HCT116 (cell line): ENCODE measurements at regions not wholly inside any gene's neighbourhood (a gene's known extent, or its start where the extent isn't known, plus 50 kb on each side); places are given as distances from the start of the nearest gene placed in this dataset.
A peak's percentile ranks its signal among the peaks of the same experiment; 100 is the strongest.

Experiments used
- ATAC-seq: fragments of 200-7000 bp; cut with Tn5 transposase; 2 replicates; pipeline ENCODE4 v1.9.1; 2020; ENCODE audit warnings: mild to moderate bottlenecking, moderate library complexity
- BruUV-seq: library from RNA; stranded (reverse); fragments of 400-500 nt; replicated peaks from 2 replicates; lab custom pipeline; 2021; lab: Mats Ljungman, UMichigan
- CTCF ChIA-PET: fragments of 300-600 bp; sonication (Branson Sonifier 250); formaldehyde crosslinking; loops from one replicate; lab custom pipeline; 2021; ENCODE audit warnings: antibody characterized with exemption; lab: Charles Lee
- POLR2A ChIA-PET: fragments of 300-600, 350-600 bp; sonication (Branson Sonifier 250); formaldehyde crosslinking; loops from one replicate; lab custom pipeline; 2021; ENCODE audit warnings: antibody characterized with exemption; lab: Charles Lee
- RAD21 ChIA-PET, 2 experiments: fragments of 300-600 bp; sonication (Branson Sonifier 250); formaldehyde crosslinking; loops; one replicate each; lab custom pipeline; 2023; ENCODE audit warnings: low total read pairs in 2 of 2; ENCODE audit not compliant: uncharacterized antibody in 2 of 2, unreplicated experiment in 2 of 2, low non-redundant PET in 1 of 2; lab: Charles Lee
- DNase-seq: peaks from one replicate; pipeline ENCODE4 v3.0.0-alpha.2; 2010; ENCODE audit warnings: low read depth, low spot score
- H2AFZ ChIP-seq: fragments of 200-600 bp; shearing (Covaris generic), sonication (generic); 2 replicates; pipeline ENCODE4 v1.6.1; 2017; ENCODE audit warnings: low read depth, mixed run types, mixed read lengths, antibody characterized with exemption, low read length; ENCODE audit not compliant: poor library complexity, severe bottlenecking
- H3K27ac ChIP-seq: 2 replicates; pipeline ENCODE4 v1.5.1; 2012; ENCODE audit warnings: low read depth, low read length
- H3K27me3 ChIP-seq: fragments of 200-600 bp; sonication (generic); 2 replicates; pipeline ENCODE4 v1.6.1; 2016; ENCODE audit warnings: mixed run types, low read length, mixed read lengths; ENCODE audit not compliant: insufficient read depth
- H3K36me3 ChIP-seq, 2 experiments: fragments of 200-500 bp in 1 of 2; fragments of 200-600 bp in 1 of 2; sonication (Bioruptor generic) in 1 of 2; sonication (generic) in 1 of 2; 2 replicates each; pipeline versions ENCODE4 v1.5.1 to v1.6.1; 2014 to 2016; ENCODE audit warnings: low read length in 2 of 2, inconsistent platforms in 1 of 2, mixed read lengths in 1 of 2, mixed run types in 1 of 2; ENCODE audit not compliant: insufficient read depth in 2 of 2, control insufficient read depth in 1 of 2
- H3K4me1 ChIP-seq, 2 experiments: fragments of 200-600 bp in 1 of 2; sonication (generic) in 1 of 2; 2 replicates each; pipeline versions ENCODE4 v1.5.1 to v1.6.1; 2012 to 2017; ENCODE audit warnings: low read length in 2 of 2, inconsistent platforms in 1 of 2, mild to moderate bottlenecking in 1 of 2, mixed read lengths in 1 of 2, mixed run types in 1 of 2, moderate library complexity in 1 of 2; ENCODE audit not compliant: insufficient read depth in 2 of 2, control insufficient read depth in 1 of 2
- H3K4me2 ChIP-seq: fragments of 200-600 bp; sonication (generic); 2 replicates; pipeline ENCODE4 v1.6.1; 2017; ENCODE audit warnings: mixed run types, low read length, mixed read lengths
- H3K4me3 ChIP-seq, 2 experiments: fragments of 200-600 bp in 1 of 2; sonication (generic) in 1 of 2; replicated peaks in 1 of 2; 2 replicates each; pipeline ENCODE4 v1.5.1; 2011 to 2016; ENCODE audit warnings: low read length in 2 of 2, control low read depth in 1 of 2, low read depth in 1 of 2, mild to moderate bottlenecking in 1 of 2, mixed read lengths in 1 of 2, mixed run types in 1 of 2
- H3K79me2 ChIP-seq: fragments of 200-600 bp; sonication (generic); 2 replicates; pipeline ENCODE4 v1.6.1; 2017; ENCODE audit warnings: mild to moderate bottlenecking, mixed run types, low read length, moderate library complexity, mixed read lengths; ENCODE audit not compliant: insufficient read depth
- H3K9ac ChIP-seq: fragments of 200-600 bp; sonication (generic); 2 replicates; pipeline ENCODE4 v1.6.1; 2016; ENCODE audit warnings: low read length, mixed read lengths
- H3K9me2 ChIP-seq: fragments of 200-600 bp; sonication (generic), shearing (Covaris generic); 2 replicates; pipeline ENCODE4 v1.6.1; 2017; ENCODE audit warnings: mixed run types, mild to moderate bottlenecking, moderate library complexity; ENCODE audit not compliant: insufficient read depth
- H3K9me3 ChIP-seq, 2 experiments: fragments of 200-500 bp in 1 of 2; fragments of 200-600 bp in 1 of 2; sonication (Bioruptor generic) in 1 of 2; sonication (generic) in 1 of 2; 2 replicates each; pipeline ENCODE4 v1.6.1; 2014 to 2017; ENCODE audit warnings: low read length in 2 of 2, mixed read lengths in 2 of 2, inconsistent platforms in 1 of 2, low read depth in 1 of 2, mild to moderate bottlenecking in 1 of 2, mixed run types in 1 of 2, moderate library complexity in 1 of 2; ENCODE audit not compliant: control insufficient read depth in 1 of 2, insufficient read depth in 1 of 2
- H4K20me1 ChIP-seq: fragments of 200-600 bp; sonication (generic), shearing (Covaris generic); 2 replicates; pipeline ENCODE4 v1.6.1; 2017; ENCODE audit warnings: mixed run types, mild to moderate bottlenecking, moderate library complexity; ENCODE audit not compliant: insufficient read depth
- CBX3 ChIP-seq: IDR thresholded peaks from 2 replicates; pipeline ENCODE4 v1.6.1; 2012; ENCODE audit warnings: low read depth
- CEBPB ChIP-seq: IDR thresholded peaks from 2 replicates; pipeline ENCODE4 v1.6.1; 2012; ENCODE audit warnings: low read depth
- CTCF ChIP-seq, 3 experiments: fragments of 200-600 bp in 1 of 3; sonication (generic) in 1 of 3; IDR thresholded peaks in 2 of 3; conservative IDR thresholded peaks in 1 of 3; 2 replicates each; pipeline ENCODE4 v1.5.1; 2012 to 2017; ENCODE audit warnings: low read depth in 2 of 3, low read length in 2 of 3, antibody characterized with exemption in 1 of 3, borderline replicate concordance in 1 of 3, control low read depth in 1 of 3, mild to moderate bottlenecking in 1 of 3, mixed read lengths in 1 of 3, mixed run types in 1 of 3, moderate library complexity in 1 of 3; ENCODE audit not compliant: insufficient read depth in 1 of 3
- ELF1 ChIP-seq: IDR thresholded peaks from 2 replicates; pipeline ENCODE4 v1.6.1; 2012; ENCODE audit warnings: low read depth, borderline replicate concordance
- FOSL1 ChIP-seq: IDR thresholded peaks from 2 replicates; pipeline ENCODE4 v1.6.1; 2012; ENCODE audit warnings: low read depth
- JUND ChIP-seq: IDR thresholded peaks from 2 replicates; pipeline ENCODE4 v1.6.1; 2012
- MAX ChIP-seq: IDR thresholded peaks from 2 replicates; pipeline ENCODE4 v1.6.1; 2012
- POLR2A ChIP-seq: IDR thresholded peaks from 2 replicates; pipeline ENCODE4 v1.7.0; 2011; ENCODE audit warnings: borderline replicate concordance; ENCODE audit not compliant: insufficient read depth, insufficient read length; ENCODE audit errors: extremely low read depth
- POLR2AphosphoS5 ChIP-seq: IDR thresholded peaks from 2 replicates; pipeline ENCODE4 v1.6.1; 2011; ENCODE audit warnings: mild to moderate bottlenecking, low read depth, low read length, moderate library complexity
- REST ChIP-seq: IDR thresholded peaks from 2 replicates; pipeline ENCODE4 v1.6.1; 2012; ENCODE audit warnings: low read depth
- SIN3A ChIP-seq: IDR thresholded peaks from 2 replicates; pipeline ENCODE4 v1.6.1; 2012; ENCODE audit warnings: low read depth
- SP1 ChIP-seq: IDR thresholded peaks from 2 replicates; pipeline ENCODE4 v1.6.1; 2012; ENCODE audit warnings: low read depth
- SRF ChIP-seq: IDR thresholded peaks from 2 replicates; pipeline ENCODE4 v1.6.1; 2012; ENCODE audit warnings: low read depth
- TCF7L2 ChIP-seq: IDR thresholded peaks from 2 replicates; pipeline ENCODE4 v1.7.0; 2011; ENCODE audit warnings: borderline replicate concordance, inconsistent platforms; ENCODE audit not compliant: insufficient read depth, insufficient read length; ENCODE audit errors: extremely low read depth
- YY1 ChIP-seq: IDR thresholded peaks from 2 replicates; pipeline ENCODE4 v1.6.1; 2011; ENCODE audit warnings: low read length, low read depth, moderate library complexity, mild to moderate bottlenecking; ENCODE audit not compliant: insufficient replicate concordance; ENCODE audit errors: extremely low read depth
- ZBTB33 ChIP-seq: IDR thresholded peaks from 2 replicates; pipeline ENCODE4 v1.6.1; 2011; ENCODE audit warnings: mild to moderate bottlenecking, low read length, moderate library complexity; ENCODE audit not compliant: insufficient replicate concordance; ENCODE audit errors: extremely low read depth
- ZFX ChIP-seq: fragments of 450-650 bp; IDR thresholded peaks from 2 replicates; pipeline ENCODE4 v1.6.1; 2017
- ZNF274 ChIP-seq: fragments of 200-500 bp; sonication (Bioruptor generic); IDR thresholded peaks from 2 replicates; pipeline ENCODE4 v1.6.1; 2014; ENCODE audit warnings: mild to moderate bottlenecking, low read depth, low read length, inconsistent platforms
- intact Hi-C: fragments of 100-400 bp; cut with micrococcal nuclease; formaldehyde crosslinking; loops from 2 replicates; pipeline ENCODE4 v1.10.0; 2022
- TF ChIP-seq, protein P1 (sequence below): IDR thresholded peaks from 2 replicates; pipeline ENCODE4 v1.6.1; 2012

- H3K9ac ChIP-seq = no peak overlapping the region
- BruUV-seq = no TSS peak
- peak overlapping the region; percentile 42 for H2AFZ ChIP-seq
- H3K27ac ChIP-seq = no peak overlapping the region
- peaks cover 3 to 4% of the 10 kb centered on the region in 2 experiments; a peak in 1 of 4 replicates for H3K9me3 ChIP-seq
- ATAC-seq (peak; percentile 57; the same call in 1 of the 2 replicates), DNase-seq (peak; percentile 24)
- TF ChIP-seq FOSL1 (peak; percentile 58), TCF7L2 (peak; percentile 88), POLR2A (no peak), MAX (no peak), JUND (peak; percentile 55), ZFX (no peak), CBX3 (0 out of 2 replicates have a peak, but pooled peaks have one; percentile 19), ZNF274 (no peak), CTCF (IDR thresholded peaks at IDR 0.05 in 2 of 3, conservative IDR thresholded peaks at IDR 0.05 in 1 of 3; ENCODE audit: borderline replicate concordance in 1 of 3, insufficient read depth in 1 of 3, low read depth in 2 of 3, low read length in 2 of 3) (no peak), REST (no peak), ZBTB33 (no peak), SIN3A (no peak), SRF (no peak), POLR2AphosphoS5 (no peak), SP1 (peak; percentile 42), YY1 (no peak), CEBPB (peak; percentile 38; the same call in 1 of the 2 replicates), ELF1 (no peak)
- TF ChIP-seq, protein P1, sequence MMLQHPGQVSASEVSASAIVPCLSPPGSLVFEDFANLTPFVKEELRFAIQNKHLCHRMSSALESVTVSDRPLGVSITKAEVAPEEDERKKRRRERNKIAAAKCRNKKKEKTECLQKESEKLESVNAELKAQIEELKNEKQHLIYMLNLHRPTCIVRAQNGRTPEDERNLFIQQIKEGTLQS = no peak
- H3K4me3 ChIP-seq = no peak overlapping the region
- peak overlapping the region; percentile 31 for H3K4me2 ChIP-seq
- POLR2A ChIA-PET = no interaction called here
- H3K36me3 ChIP-seq = no peaks in the 10 kb centered on the region
- H4K20me1 ChIP-seq = no peaks in the 10 kb centered on the region
- RAD21 ChIA-PET = no interaction called here
- CTCF ChIA-PET = no interaction called here
- no peaks in the 10 kb centered on the region for H3K9me2 ChIP-seq
- intact Hi-C loops = no loop called here
- no peaks in the 10 kb centered on the region for H3K27me3 ChIP-seq
- no peaks in the 10 kb centered on the region for H3K79me2 ChIP-seq
- peaks cover 0 to 16% of the 10 kb centered on the region in 2 experiments; a peak in 2 of 4 replicates for H3K4me1 ChIP-seq
These were observed 772.9 kb upstream of the SLITRK6 start for GRCh38 chr13:86572115-86572514.
